GM12878 (cell line): ENCODE measurements at regions not wholly inside any gene's neighbourhood (a gene's known extent, or its start where the extent isn't known, plus 50 kb on each side); places are given as distances from the start of the nearest gene placed in this dataset.

Experiments
- ATAC-seq: fragments of 200-7000 bp; cut with Tn5 transposase; 3 replicates; pipeline ENCODE4 v1.9.1; 2020; ENCODE audit warnings: mild to moderate bottlenecking, moderate library complexity
- BruUV-seq: library from RNA; stranded (reverse); fragments of 400-500 nt; replicated peaks from 2 replicates; lab custom pipeline; 2021; lab: Mats Ljungman, UMichigan
- CTCF ChIA-PET: fragments of 300-600 bp; sonication (Branson Sonifier 250); formaldehyde crosslinking; extraction: SDS; loops from one replicate; lab custom pipeline; 2021; ENCODE audit warnings: inconsistent platforms; lab: Yijun Ruan, JAX
- POLR2A ChIA-PET: fragments of 350-600 bp; formaldehyde crosslinking; extraction: SDS; loops from one replicate; lab custom pipeline; 2021; ENCODE audit warnings: inconsistent platforms; lab: Charles Lee
- RAD21 ChIA-PET: fragments of 300-600 bp; sonication (Branson Sonifier 250); formaldehyde crosslinking; loops from one replicate; lab custom pipeline; 2023; ENCODE audit warnings: antibody characterized with exemption; ENCODE audit not compliant: unreplicated experiment; lab: Charles Lee
- SMC1A ChIA-PET: fragments of 300-600 bp; sonication (Branson Sonifier 250); formaldehyde crosslinking; loops from one replicate; lab custom pipeline; 2023; ENCODE audit not compliant: unreplicated experiment, uncharacterized antibody; lab: Charles Lee
- DNase-seq: peaks from one replicate; pipeline ENCODE4 v3.0.0-alpha.2; 2011; ENCODE audit warnings: low read depth, low spot score
- FAIRE-seq: peaks from 3 replicates; lab custom pipeline; 2011; peaks lifted over from hg19 to GRCh38; lab: Jason Lieb, UNC
- H2AFZ ChIP-seq: 2 replicates; pipeline ENCODE4 v1.6.0; 2011; ENCODE audit warnings: low read depth, low read length, control low read depth; ENCODE audit not compliant: control insufficient read depth
- H3K27ac ChIP-seq: 2 replicates; pipeline ENCODE4 v1.5.1; 2011; ENCODE audit warnings: control low read depth; ENCODE audit not compliant: control insufficient read depth, insufficient read depth
- H3K27me3 ChIP-seq, 2 experiments: replicated peaks in 1 of 2; 2 replicates each; pipeline versions ENCODE4 v1.6.0 to v1.6.1; 2011; ENCODE audit warnings: low read length in 1 of 2; ENCODE audit not compliant: control insufficient read depth in 2 of 2, insufficient read depth in 2 of 2
- H3K36me3 ChIP-seq, 2 experiments: 2 replicates each; pipeline ENCODE4 v1.5.1; 2011; ENCODE audit warnings: low read length in 1 of 2; ENCODE audit not compliant: control insufficient read depth in 2 of 2, insufficient read depth in 2 of 2
- H3K4me1 ChIP-seq: 2 replicates; pipeline ENCODE4 v1.6.1; 2011; ENCODE audit warnings: mild to moderate bottlenecking, low read length, moderate library complexity, mixed read lengths; ENCODE audit not compliant: control insufficient read depth, insufficient read depth
- H3K4me2 ChIP-seq: 2 replicates; pipeline ENCODE4 v1.6.0; 2011; ENCODE audit warnings: control low read depth; ENCODE audit not compliant: control insufficient read depth, insufficient read depth
- H3K4me3 ChIP-seq: fragments of 200-600 bp; sonication (generic); 2 replicates; pipeline ENCODE4 v1.5.1; 2016
- H3K79me2 ChIP-seq: 2 replicates; pipeline ENCODE4 v1.6.0; 2011; ENCODE audit warnings: low read length; ENCODE audit not compliant: control insufficient read depth, insufficient read depth
- H3K9ac ChIP-seq: 2 replicates; pipeline ENCODE4 v1.8.0; 2011; ENCODE audit warnings: low read length, control low read depth, mixed read lengths; ENCODE audit not compliant: control insufficient read depth, insufficient read depth
- H3K9me3 ChIP-seq: replicated peaks from 3 replicates; pipeline ENCODE4 v1.5.1; 2011; ENCODE audit warnings: mild to moderate bottlenecking, low read length; ENCODE audit not compliant: control insufficient read depth, insufficient read depth
- H4K20me1 ChIP-seq: 2 replicates; pipeline ENCODE4 v1.6.0; 2011; ENCODE audit not compliant: control insufficient read depth, insufficient read depth
- ATF3 ChIP-seq: IDR thresholded peaks from 2 replicates; pipeline ENCODE4 v1.6.1; 2011; ENCODE audit warnings: low read depth, mild to moderate bottlenecking, low read length, moderate library complexity, borderline replicate concordance; ENCODE audit errors: extremely low read depth
- CTCF ChIP-seq, 3 experiments: IDR thresholded peaks in 2 of 3; conservative IDR thresholded peaks in 1 of 3; 2 replicates each; pipeline ENCODE4 v1.5.1; 2011; ENCODE audit warnings: low read depth in 3 of 3, low read length in 3 of 3, mild to moderate bottlenecking in 3 of 3, control low read depth in 2 of 3, moderate library complexity in 2 of 3, inconsistent platforms in 1 of 3, mixed read lengths in 1 of 3; ENCODE audit not compliant: control insufficient read depth in 2 of 3, insufficient read depth in 1 of 3; ENCODE audit errors: extremely low read depth in 1 of 3
- MLLT1 ChIP-seq: fragments of 450-650 bp; IDR thresholded peaks from 2 replicates; pipeline ENCODE4 v1.6.1; 2016; ENCODE audit warnings: mild to moderate bottlenecking
- MTA2 ChIP-seq: fragments of 450-650 bp; IDR thresholded peaks from 2 replicates; pipeline ENCODE4 v1.6.1; 2016; ENCODE audit warnings: low read depth, mild to moderate bottlenecking, moderate library complexity
- NR2C1 ChIP-seq: fragments of 450-650 bp; IDR thresholded peaks from 2 replicates; pipeline ENCODE4 v1.6.1; 2017; ENCODE audit warnings: antibody characterized with exemption, mild to moderate bottlenecking, moderate library complexity
- NRF1 ChIP-seq: conservative IDR thresholded peaks from 2 replicates; pipeline ENCODE4 v1.6.1; 2011; ENCODE audit warnings: mild to moderate bottlenecking, low read depth, low read length, improper control_type of control experiment
- PML ChIP-seq: IDR thresholded peaks from 2 replicates; pipeline ENCODE4 v1.6.1; 2012; ENCODE audit warnings: low read length, inconsistent platforms
- SIN3A ChIP-seq: IDR thresholded peaks from 2 replicates; pipeline ENCODE4 v1.6.1; 2012; ENCODE audit warnings: low read depth, low read length, improper control_type of control experiment
- TCF3 ChIP-seq: IDR thresholded peaks from 2 replicates; pipeline ENCODE4 v1.6.1; 2012; ENCODE audit warnings: low read depth, mild to moderate bottlenecking, low read length, borderline replicate concordance; ENCODE audit not compliant: insufficient read depth
- WRNIP1 ChIP-seq: IDR thresholded peaks from 2 replicates; pipeline ENCODE4 v1.6.1; 2011; ENCODE audit warnings: low read depth, low read length, improper control_type of control experiment, borderline replicate concordance
- ZNF207 ChIP-seq: fragments of 450-650 bp; IDR thresholded peaks from 2 replicates; pipeline ENCODE4 v1.6.1; 2014; ENCODE audit warnings: antibody characterized with exemption, mild to moderate bottlenecking, borderline replicate concordance
- ZZZ3 ChIP-seq: IDR thresholded peaks from 2 replicates; pipeline ENCODE4 v1.6.1; 2011; ENCODE audit warnings: low read depth; ENCODE audit not compliant: control insufficient read depth, insufficient read length
- WGBS: methylation state at CpG from one replicate; pipeline ENCODE4 v1.1.6; 2016; ENCODE audit warnings: low lambda C conversion rate; ENCODE audit not compliant: insufficient replicate concordance, insufficient coverage; ENCODE audit errors: missing lambda C conversion rate; 5-methylcytosine and 5-hydroxymethylcytosine counted together
- in situ Hi-C: fragments of 300-500 bp; cut with MboI; formaldehyde crosslinking; loops from 9 replicates; pipeline ENCODE4 v1.14.3; 2018; ENCODE audit warnings: mixed read lengths
- intact Hi-C: fragments of 100-400 bp; cut with micrococcal nuclease; formaldehyde crosslinking; loops from one replicate; pipeline ENCODE4 v1.14.2; 2022; ENCODE audit not compliant: unreplicated experiment

- H3K79me2 ChIP-seq, result no peaks in the 10 kb centered on the region
- POLR2A ChIA-PET, result no interaction called here
- SMC1A ChIA-PET, result interaction anchor here (1.1 to 1.3 kb wide), 3 partner anchors 9 to 170 kb away, joined by 4 to 6 read pairs (median 5); no protein-coding TSS in a partner anchor
- RAD21 ChIA-PET, result interaction anchor here (1.7 kb wide), 1 partner anchor 502 kb away, joined by 3 read pairs; no protein-coding TSS in a partner anchor
- H3K9me3 ChIP-seq, result no peaks in the 10 kb centered on the region
- no peak for TF ChIP-seq ZNF207
- TF ChIP-seq ATF3, result no peak
- TF ChIP-seq WRNIP1, result no peak
- H3K4me2 ChIP-seq, result no peak overlapping the region
- H3K27ac ChIP-seq, result no peak overlapping the region
- H3K36me3 ChIP-seq, result no peaks in the 10 kb centered on the region
- in situ Hi-C loops, result loop anchor here (5.0 to 10.0 kb wide), 2 partner anchors 170 to 498 kb away; no protein-coding TSS in a partner anchor
- H3K4me1 ChIP-seq, result peaks cover 3% of the 10 kb centered on the region; the same call in 1 of the 2 replicates
- ATAC-seq, result no peak
- no peaks in the 10 kb centered on the region for H4K20me1 ChIP-seq
- peaks cover 0 to 4% of the 10 kb centered on the region in 2 experiments; a peak in 1 of 4 replicates for H3K27me3 ChIP-seq
- intact Hi-C loops, result no loop called here
- no peak for FAIRE-seq
- no peak for DNase-seq
- H2AFZ ChIP-seq, result no peak overlapping the region
- CTCF ChIA-PET, result interaction anchor here (0.7 to 2.1 kb wide), 5 partner anchors 14 to 497 kb away, joined by 3 to 6 read pairs (median 3); no protein-coding TSS in a partner anchor
- H3K9ac ChIP-seq, result no peak overlapping the region
- WGBS, result 91% methylated on average over 2 of the region's 4 CpGs
- no TSS peak for BruUV-seq
- H3K4me3 ChIP-seq, result no peak overlapping the region
Measured at GRCh38 chr4:153146961-153147360, 57.3 kb upstream of the TRIM2 start.

GRCh38 chr4:153148791-153149190, 55.5 kb upstream of the TRIM2 start:
- Histone ChIP-seq H3K9me3 (no peaks in the 10 kb centered on the region), H3K27me3 (peaks cover 0 to 5% of the 10 kb centered on the region in 2 experiments; a peak in 2 of 4 replicates), H3K79me2 (no peaks in the 10 kb centered on the region), H4K20me1 (no peaks in the 10 kb centered on the region), H2AFZ (no peak overlapping the region), H3K4me3 (no peak overlapping the region), H3K4me2 (no peak overlapping the region), H3K9ac (no peak overlapping the region), H3K27ac (no peak overlapping the region), H3K36me3 (no peaks in the 10 kb centered on the region), H3K4me1 (peaks cover 17% of the 10 kb centered on the region)
- CTCF ChIA-PET, result interaction anchor here (0.9 kb wide), 1 partner anchor 172 kb away, joined by 3 read pairs; no protein-coding TSS in a partner anchor
- SMC1A ChIA-PET, result interaction anchor here (0.6 to 1.7 kb wide), 3 partner anchors 11 to 499 kb away, joined by 3 read pairs; no protein-coding TSS in a partner anchor
- RAD21 ChIA-PET, result interaction anchor here (1.1 kb wide), 1 partner anchor 499 kb away, joined by 3 read pairs; no protein-coding TSS in a partner anchor
- POLR2A ChIA-PET, result no interaction called here
- no peak for ATAC-seq
- intact Hi-C loops (no loop called here), in situ Hi-C loops (loop anchor here (5.0 to 10.0 kb wide), 2 partner anchors 169 to 496 kb away; no protein-coding TSS in a partner anchor)
- FAIRE-seq, result no peak
- TF ChIP-seq PML (no peak), ZZZ3 (no peak), CTCF (IDR thresholded peaks at IDR 0.05 in 2 of 3, conservative IDR thresholded peaks at IDR 0.05 in 1 of 3; ENCODE audit: control insufficient read depth in 2 of 3, extremely low read depth in 1 of 3, insufficient read depth in 1 of 3, low read depth in 3 of 3, low read length in 3 of 3) (no peak), TCF3 (no peak), SIN3A (no peak), NRF1 (no peak), NR2C1 (no peak), MTA2 (no peak), MLLT1 (no peak)
- no peak for DNase-seq
- BruUV-seq, result no TSS peak
- 0% methylated on average over 3 of the region's 3 CpGs for WGBS
